ENCODE measurements at regions not wholly inside any gene's neighbourhood (a gene's known extent, or its start where the extent isn't known, plus 50 kb on each side); places are given as distances from the start of the nearest gene placed in this dataset.

- no peak for TF ChIP-seq CTCF (IDR thresholded peaks at IDR 0.05; ENCODE audit: insufficient read depth, low read length, poor library complexity, severe bottlenecking)
- H3K27me3 ChIP-seq (replicated peaks; ENCODE audit: control insufficient read depth, insufficient read depth, low read length) = no peaks in the 10 kb centered on the region
- DNase-seq (ENCODE audit: extremely low read depth, insufficient read length) = no peak
- no peaks in the 10 kb centered on the region for H3K36me3 ChIP-seq (ENCODE audit: control insufficient read depth, insufficient read depth, low read length)
- H3K4me3 ChIP-seq (replicated peaks; ENCODE audit: low read depth, low read length) = no peak overlapping the region
Measured at GRCh38 chr9:115730396-115730795, 423.2 kb upstream of the PAPPA start.

- no peak for DNase-seq (ENCODE audit: extremely low read depth, insufficient read length)
- H3K27me3 ChIP-seq (replicated peaks; ENCODE audit: control insufficient read depth, insufficient read depth, low read length) = no peaks in the 10 kb centered on the region
- TF ChIP-seq CTCF (IDR thresholded peaks at IDR 0.05; ENCODE audit: insufficient read depth, low read length, poor library complexity, severe bottlenecking) = no peak
- H3K36me3 ChIP-seq (ENCODE audit: control insufficient read depth, insufficient read depth, low read length) = no peaks in the 10 kb centered on the region
- no peak overlapping the region for H3K4me3 ChIP-seq (replicated peaks; ENCODE audit: low read depth, low read length)
Measured at GRCh38 chr9:115730845-115731244, 422.7 kb upstream of the PAPPA start.

- Histone ChIP-seq H3K4me3 (replicated peaks; ENCODE audit: low read depth, low read length) (no peak overlapping the region), H3K27me3 (replicated peaks; ENCODE audit: control insufficient read depth, insufficient read depth, low read length) (no peaks in the 10 kb centered on the region), H3K36me3 (ENCODE audit: control insufficient read depth, insufficient read depth, low read length) (no peaks in the 10 kb centered on the region)
- no peak for DNase-seq (ENCODE audit: extremely low read depth, insufficient read length)
- TF ChIP-seq CTCF (IDR thresholded peaks at IDR 0.05; ENCODE audit: insufficient read depth, low read length, poor library complexity, severe bottlenecking) = no peak
Measured at GRCh38 chr9:115733318-115734110, 420.1 kb upstream of the PAPPA start.

- Histone ChIP-seq H3K4me3 (replicated peaks; ENCODE audit: low read depth, low read length) (no peak overlapping the region), H3K36me3 (ENCODE audit: control insufficient read depth, insufficient read depth, low read length) (no peaks in the 10 kb centered on the region), H3K27me3 (replicated peaks; ENCODE audit: control insufficient read depth, insufficient read depth, low read length) (no peaks in the 10 kb centered on the region)
- DNase-seq (ENCODE audit: extremely low read depth, insufficient read length) = no peak
- TF ChIP-seq CTCF (IDR thresholded peaks at IDR 0.05; ENCODE audit: insufficient read depth, low read length, poor library complexity, severe bottlenecking) = no peak
Measured at GRCh38 chr9:115739096-115739875, 414.3 kb upstream of the PAPPA start.

GRCh38 chr9:115740986-115741385, 412.6 kb upstream of the PAPPA start:
- no peak for DNase-seq (ENCODE audit: extremely low read depth, insufficient read length)
- TF ChIP-seq CTCF (IDR thresholded peaks at IDR 0.05; ENCODE audit: insufficient read depth, low read length, poor library complexity, severe bottlenecking) = no peak
- no peaks in the 10 kb centered on the region for H3K27me3 ChIP-seq (replicated peaks; ENCODE audit: control insufficient read depth, insufficient read depth, low read length)
- H3K4me3 ChIP-seq (replicated peaks; ENCODE audit: low read depth, low read length) = no peak overlapping the region
- H3K36me3 ChIP-seq (ENCODE audit: control insufficient read depth, insufficient read depth, low read length) = no peaks in the 10 kb centered on the region

Data from GM06990 (cell line).